IMR-90 (cell line): ENCODE measurements at regions not wholly inside any gene's neighbourhood (a gene's known extent, or its start where the extent isn't known, plus 50 kb on each side); places are given as distances from the start of the nearest gene placed in this dataset.

Source experiments
- ATAC-seq: fragments of 200-7000 bp; cut with Tn5 transposase; 2 replicates; pipeline ENCODE4 v1.9.1; 2020; ENCODE audit warnings: low read depth, mild to moderate bottlenecking, moderate library complexity
- BruUV-seq: library from RNA; stranded (reverse); fragments of 400-500 nt; replicated peaks from 2 replicates; lab custom pipeline; 2021; lab: Mats Ljungman, UMichigan
- CTCF ChIA-PET: fragments of 300-600 bp; formaldehyde crosslinking; extraction: SDS; loops from one replicate; lab custom pipeline; 2021; ENCODE audit warnings: antibody characterized with exemption; lab: Yijun Ruan, JAX
- POLR2A ChIA-PET: fragments of 300-600 bp; sonication (Branson Sonifier 250); formaldehyde crosslinking; loops from one replicate; lab custom pipeline; 2022; ENCODE audit warnings: antibody characterized with exemption; ENCODE audit not compliant: unreplicated experiment; lab: Charles Lee
- DNase-seq: peaks from one replicate; pipeline ENCODE4 v3.0.0; 2013
- H2AFZ ChIP-seq: replicated peaks from 2 replicates; pipeline ENCODE3; 2013; ENCODE audit warnings: low read length, mild to moderate bottlenecking; ENCODE audit not compliant: poor library complexity
- H2AK5ac ChIP-seq: 2 replicates; pipeline ENCODE4 v1.6.1; 2013; ENCODE audit warnings: low read depth, low read length, inconsistent platforms
- H2AK9ac ChIP-seq: replicated peaks from 2 replicates; pipeline ENCODE3; 2013; ENCODE audit warnings: mild to moderate bottlenecking, low read depth, low read length, moderate library complexity; ENCODE audit not compliant: poor library complexity
- H2BK120ac ChIP-seq: 2 replicates; pipeline ENCODE4 v1.6.1; 2013; ENCODE audit warnings: low read depth, low read length, inconsistent platforms
- H2BK15ac ChIP-seq: 3 replicates; pipeline ENCODE4 v1.6.1; 2013; ENCODE audit warnings: low read depth, low read length, inconsistent platforms
- H2BK20ac ChIP-seq: 2 replicates; pipeline ENCODE4 v1.6.1; 2013; ENCODE audit warnings: low read depth, mild to moderate bottlenecking, inconsistent platforms, low read length, moderate library complexity
- H2BK5ac ChIP-seq: 2 replicates; pipeline ENCODE4 v1.6.1; 2013; ENCODE audit warnings: mild to moderate bottlenecking, low read depth, low read length, inconsistent platforms; ENCODE audit not compliant: poor library complexity, severe bottlenecking
- H3K14ac ChIP-seq: replicated peaks from 2 replicates; pipeline ENCODE4 v1.6.1; 2013; ENCODE audit warnings: low read depth, low read length, inconsistent platforms
- H3K18ac ChIP-seq: 2 replicates; pipeline ENCODE4 v1.6.1; 2013; ENCODE audit warnings: low read depth, low read length, control low read depth
- H3K23ac ChIP-seq: 2 replicates; pipeline ENCODE4 v1.6.1; 2013; ENCODE audit warnings: low read depth, low read length, inconsistent platforms
- H3K27ac ChIP-seq: 2 replicates; pipeline ENCODE4 v1.5.1; 2013; ENCODE audit warnings: mild to moderate bottlenecking, control low read depth, low read length; ENCODE audit not compliant: insufficient read depth
- H3K27me3 ChIP-seq: 2 replicates; pipeline ENCODE4 v1.6.1; 2013; ENCODE audit warnings: low read length; ENCODE audit not compliant: control insufficient read depth, insufficient read depth
- H3K36me3 ChIP-seq: 2 replicates; pipeline ENCODE4 v1.6.1; 2013; ENCODE audit warnings: low read length, mixed read lengths; ENCODE audit not compliant: control insufficient read depth, insufficient read depth
- H3K4ac ChIP-seq: 2 replicates; pipeline ENCODE4 v1.6.1; 2013; ENCODE audit warnings: low read depth, low read length, inconsistent platforms
- H3K4me1 ChIP-seq: 2 replicates; pipeline ENCODE4 v1.6.1; 2013; ENCODE audit warnings: low read length, mixed read lengths; ENCODE audit not compliant: control insufficient read depth, insufficient read depth
- H3K4me2 ChIP-seq: 2 replicates; pipeline ENCODE4 v1.6.1; 2013; ENCODE audit warnings: low read depth, mild to moderate bottlenecking, control low read depth, low read length, moderate library complexity
- H3K4me3 ChIP-seq: 2 replicates; pipeline ENCODE4 v1.5.1; 2013; ENCODE audit warnings: low read depth, mild to moderate bottlenecking, control low read depth, low read length, moderate library complexity; ENCODE audit not compliant: insufficient read depth
- H3K56ac ChIP-seq: 2 replicates; pipeline ENCODE4 v1.6.1; 2013; ENCODE audit warnings: low read length, inconsistent platforms; ENCODE audit not compliant: insufficient read depth; ENCODE audit errors: extremely low read depth
- H3K79me1 ChIP-seq, 2 experiments: 2 replicates each; pipeline ENCODE4 v1.6.1; 2013; ENCODE audit warnings: low read length in 2 of 2, inconsistent platforms in 1 of 2, low read depth in 1 of 2
- H3K9ac ChIP-seq: 2 replicates; pipeline ENCODE4 v1.6.1; 2013; ENCODE audit warnings: low read depth, low read length, control low read depth
- H3K9me1 ChIP-seq: 2 replicates; pipeline ENCODE4 v1.6.1; 2013; ENCODE audit warnings: low read length, inconsistent platforms; ENCODE audit not compliant: insufficient read depth
- H3K9me3 ChIP-seq: 2 replicates; pipeline ENCODE4 v1.6.1; 2013; ENCODE audit warnings: low read length; ENCODE audit not compliant: control insufficient read depth, insufficient read depth
- H4K20me1 ChIP-seq: 2 replicates; pipeline ENCODE4 v1.6.1; 2013; ENCODE audit warnings: low read length, inconsistent platforms; ENCODE audit not compliant: insufficient read depth
- H4K5ac ChIP-seq: 2 replicates; pipeline ENCODE4 v1.6.1; 2013; ENCODE audit warnings: mild to moderate bottlenecking, low read depth, low read length, control low read depth
- H4K8ac ChIP-seq, 2 experiments: 2 replicates each; pipeline ENCODE4 v1.6.1; 2013; ENCODE audit warnings: low read depth in 2 of 2, low read length in 2 of 2, control low read depth in 1 of 2, inconsistent platforms in 1 of 2
- H4K91ac ChIP-seq: 2 replicates; pipeline ENCODE4 v1.6.1; 2013; ENCODE audit warnings: low read depth, low read length, inconsistent platforms; ENCODE audit not compliant: insufficient read depth
- MAFK ChIP-seq: IDR thresholded peaks from 2 replicates; pipeline ENCODE4 v1.6.1; 2012; ENCODE audit warnings: low read depth, low read length, improper control_type of control experiment
- RFX5 ChIP-seq: IDR thresholded peaks from 2 replicates; pipeline ENCODE4 v1.8.0; 2012; ENCODE audit warnings: low read depth, mild to moderate bottlenecking, low read length, moderate library complexity
- WGBS, 2 experiments: methylation state at CpG; one replicate each; pipeline versions ENCODE4 v1.1.5 to v1.1.7; 2013; ENCODE audit warnings: missing lambda C conversion rate in 2 of 2; ENCODE audit not compliant: insufficient read length in 1 of 2; ENCODE audit errors: extremely low coverage in 2 of 2; 5-methylcytosine and 5-hydroxymethylcytosine counted together
- dilution Hi-C: fragments of 300-500 bp; cut with HindIII; formaldehyde crosslinking; loops from one replicate; pipeline ENCODE4 v1.14.3; 2018; ENCODE audit warnings: low sequenced_read_pairs; ENCODE audit not compliant: unreplicated experiment
- in situ Hi-C: fragments of 300-500 bp; cut with MboI; formaldehyde crosslinking; loops from 3 replicates; pipeline ENCODE4 v1.14.3; 2019; ENCODE audit warnings: low sequenced_read_pairs, inconsistent platforms, mixed read lengths
- intact Hi-C: fragments of 100-400 bp; cut with micrococcal nuclease; formaldehyde crosslinking; loops from 2 replicates; pipeline ENCODE4 v1.10.0; 2022
- TF ChIP-seq, protein P1 (sequence below): conservative IDR thresholded peaks from 2 replicates; pipeline ENCODE4 v1.5.1; 2012; ENCODE audit warnings: mild to moderate bottlenecking, low read depth, low read length, improper control_type of control experiment
- TF ChIP-seq, protein P2 (sequence below): fragments of 150-350 bp; IDR thresholded peaks from 2 replicates; pipeline ENCODE4 v1.6.1; 2016; ENCODE audit warnings: low read depth, mild to moderate bottlenecking, low read length, moderate library complexity, borderline replicate concordance

DNA sequence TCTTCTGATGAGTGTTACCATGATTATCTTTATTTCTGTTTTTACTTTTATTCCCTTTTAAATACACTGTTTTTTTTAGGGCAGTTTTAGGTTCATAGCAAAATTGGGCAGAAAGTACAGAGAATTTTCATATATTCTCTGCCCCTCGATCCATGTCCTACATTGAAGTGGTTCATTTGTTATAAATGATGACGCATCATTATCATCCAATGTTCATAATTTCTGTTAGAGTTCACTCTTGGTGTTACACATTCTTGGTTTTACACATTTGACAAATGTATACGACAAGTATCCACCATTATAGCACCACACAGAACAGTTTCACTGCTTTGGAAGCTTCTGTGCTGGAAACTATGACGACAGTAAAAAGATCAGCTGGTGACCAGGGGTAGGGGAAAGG, 578.1 kb upstream of the AADAT start:
- DNase-seq (no peak), ATAC-seq (no peak)
- H3K9me3 ChIP-seq = peaks cover 3% of the 10 kb centered on the region; the same call in 1 of the 2 replicates
- intact Hi-C loops (no loop called here), in situ Hi-C loops (no loop called here), dilution Hi-C loops (no loop called here)
- no peak overlapping the region for H2BK120ac ChIP-seq
- H3K27ac ChIP-seq = no peak overlapping the region
- H2AK9ac ChIP-seq = no peak overlapping the region
- H3K4me1 ChIP-seq = no peaks in the 10 kb centered on the region
- no peaks in the 10 kb centered on the region for H3K9me1 ChIP-seq
- H2AK5ac ChIP-seq = no peak overlapping the region
- no peaks in the 10 kb centered on the region for H4K20me1 ChIP-seq
- no peak overlapping the region for H2BK5ac ChIP-seq
- no peak overlapping the region for H3K4me3 ChIP-seq
- WGBS, 2 experiments = no CpG with 5 or more reads among the region's 4 CpGs
- no peak overlapping the region for H3K56ac ChIP-seq
- H4K8ac ChIP-seq = no peak overlapping the region
- no peak overlapping the region for H3K23ac ChIP-seq
- no peak overlapping the region for H2BK15ac ChIP-seq
- ChIA-PET CTCF (no interaction called here), POLR2A (no interaction called here)
- no peak overlapping the region for H3K14ac ChIP-seq
- no peaks in the 10 kb centered on the region for H3K36me3 ChIP-seq
- H3K27me3 ChIP-seq = no peaks in the 10 kb centered on the region
- H2AFZ ChIP-seq = no peak overlapping the region
- TF ChIP-seq, protein P1, sequence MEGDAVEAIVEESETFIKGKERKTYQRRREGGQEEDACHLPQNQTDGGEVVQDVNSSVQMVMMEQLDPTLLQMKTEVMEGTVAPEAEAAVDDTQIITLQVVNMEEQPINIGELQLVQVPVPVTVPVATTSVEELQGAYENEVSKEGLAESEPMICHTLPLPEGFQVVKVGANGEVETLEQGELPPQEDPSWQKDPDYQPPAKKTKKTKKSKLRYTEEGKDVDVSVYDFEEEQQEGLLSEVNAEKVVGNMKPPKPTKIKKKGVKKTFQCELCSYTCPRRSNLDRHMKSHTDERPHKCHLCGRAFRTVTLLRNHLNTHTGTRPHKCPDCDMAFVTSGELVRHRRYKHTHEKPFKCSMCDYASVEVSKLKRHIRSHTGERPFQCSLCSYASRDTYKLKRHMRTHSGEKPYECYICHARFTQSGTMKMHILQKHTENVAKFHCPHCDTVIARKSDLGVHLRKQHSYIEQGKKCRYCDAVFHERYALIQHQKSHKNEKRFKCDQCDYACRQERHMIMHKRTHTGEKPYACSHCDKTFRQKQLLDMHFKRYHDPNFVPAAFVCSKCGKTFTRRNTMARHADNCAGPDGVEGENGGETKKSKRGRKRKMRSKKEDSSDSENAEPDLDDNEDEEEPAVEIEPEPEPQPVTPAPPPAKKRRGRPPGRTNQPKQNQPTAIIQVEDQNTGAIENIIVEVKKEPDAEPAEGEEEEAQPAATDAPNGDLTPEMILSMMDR = no peak
- TF ChIP-seq RFX5 (no peak), MAFK (0 out of 2 replicates have a peak, but pooled peaks have one; percentile 40)
- TF ChIP-seq, protein P2, sequence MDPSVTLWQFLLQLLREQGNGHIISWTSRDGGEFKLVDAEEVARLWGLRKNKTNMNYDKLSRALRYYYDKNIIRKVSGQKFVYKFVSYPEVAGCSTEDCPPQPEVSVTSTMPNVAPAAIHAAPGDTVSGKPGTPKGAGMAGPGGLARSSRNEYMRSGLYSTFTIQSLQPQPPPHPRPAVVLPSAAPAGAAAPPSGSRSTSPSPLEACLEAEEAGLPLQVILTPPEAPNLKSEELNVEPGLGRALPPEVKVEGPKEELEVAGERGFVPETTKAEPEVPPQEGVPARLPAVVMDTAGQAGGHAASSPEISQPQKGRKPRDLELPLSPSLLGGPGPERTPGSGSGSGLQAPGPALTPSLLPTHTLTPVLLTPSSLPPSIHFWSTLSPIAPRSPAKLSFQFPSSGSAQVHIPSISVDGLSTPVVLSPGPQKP = no peak
- no peak overlapping the region for H3K4me2 ChIP-seq
- no peak overlapping the region for H4K5ac ChIP-seq
- H3K79me1 ChIP-seq = no peaks in the 10 kb centered on the region
- no peak overlapping the region for H4K91ac ChIP-seq
- H2BK20ac ChIP-seq = no peak overlapping the region
- no peak overlapping the region for H3K18ac ChIP-seq
- BruUV-seq = no TSS peak
- no peak overlapping the region for H3K9ac ChIP-seq
- H3K4ac ChIP-seq = no peak overlapping the region
